SU-DHL-6 (cell line): ENCODE measurements at regions not wholly inside any gene's neighbourhood (a gene's known extent, or its start where the extent isn't known, plus 50 kb on each side); places are given as distances from the start of the nearest gene placed in this dataset.

Experiments
- CTCF ChIP-seq: fragments of 200-600 bp; sonication (generic); IDR thresholded peaks from one replicate; pipeline ENCODE4 v1.5.1; 2017; ENCODE audit warnings: antibody characterized with exemption, mild to moderate bottlenecking, low read length, moderate library complexity; ENCODE audit not compliant: insufficient read depth, poor library complexity, severe bottlenecking
- EZH2phosphoT487 ChIP-seq: fragments of 200-600 bp; sonication (generic), shearing (Covaris generic); conservative IDR thresholded peaks from 2 replicates; pipeline ENCODE4 v1.6.1; 2018; ENCODE audit warnings: mild to moderate bottlenecking, antibody characterized with exemption, low read length, moderate library complexity, mixed read lengths

- TF ChIP-seq CTCF (no peak), EZH2phosphoT487 (no peak)
These were observed 453.3 kb downstream of the COL11A1 start for GRCh38 chr1:102655034-102655433.
